BE2C (cell line): ENCODE measurements at regions not wholly inside any gene's neighbourhood (a gene's known extent, or its start where the extent isn't known, plus 50 kb on each side); places are given as distances from the start of the nearest gene placed in this dataset.
A peak's percentile ranks its signal among the peaks of the same experiment; 100 is the strongest.
"Not testable (repeated sequence)": the region's sequence is repeated elsewhere in the genome, so short reads cannot be mapped to it uniquely, and the experiment has no call there.

Source experiments
- DNase-seq: peaks from one replicate; pipeline ENCODE4 v3.0.0-alpha.2; 2020
- H3K27me3 ChIP-seq: fragments of 250-450 bp; sonication (Bioruptor Pico); 2 replicates; pipeline ENCODE4 v1.5.1; 2020; ENCODE audit warnings: mild to moderate bottlenecking
- H3K36me3 ChIP-seq: fragments of 250-450 bp; sonication (Bioruptor Pico); 2 replicates; pipeline ENCODE4 v1.5.1; 2020; ENCODE audit warnings: mild to moderate bottlenecking
- H3K4me1 ChIP-seq: fragments of 250-450 bp; sonication (Bioruptor Pico); 2 replicates; pipeline ENCODE4 v1.5.1; 2020
- H3K4me3 ChIP-seq: 2 replicates; pipeline ENCODE4 v1.5.1; 2011; ENCODE audit warnings: low read depth, low read length
- H3K9me3 ChIP-seq: fragments of 250-450 bp; sonication (Bioruptor Pico); 2 replicates; pipeline ENCODE4 v1.5.1; 2020
- CTCF ChIP-seq: IDR thresholded peaks from 2 replicates; pipeline ENCODE4 v1.5.1; 2012; ENCODE audit warnings: mild to moderate bottlenecking, low read depth, low read length

- TF ChIP-seq CTCF, result peak; percentile 48
- H3K9me3 ChIP-seq, result no peaks in the 10 kb centered on the region
- H3K4me1 ChIP-seq, result no peaks in the 10 kb centered on the region
- H3K27me3 ChIP-seq, result no peaks in the 10 kb centered on the region
- DNase-seq, result no peak
- H3K4me3 ChIP-seq, result no peak overlapping the region
- no peaks in the 10 kb centered on the region for H3K36me3 ChIP-seq
Measured at GRCh38 chr5:28648108-28648507, 1609.7 kb upstream of the CDH9 start.

GRCh38 chr5:28632607-28633006, 1594.2 kb upstream of the CDH9 start:
- no peaks in the 10 kb centered on the region for H3K4me1 ChIP-seq
- TF ChIP-seq CTCF, result no peak
- H3K4me3 ChIP-seq, result no peak overlapping the region
- H3K27me3 ChIP-seq, result no peaks in the 10 kb centered on the region
- DNase-seq, result no peak
- H3K9me3 ChIP-seq, result no peaks in the 10 kb centered on the region
- H3K36me3 ChIP-seq, result no peaks in the 10 kb centered on the region

- Histone ChIP-seq H3K27me3 (no peaks in the 10 kb centered on the region), H3K9me3 (no peaks in the 10 kb centered on the region), H3K4me1 (no peaks in the 10 kb centered on the region), H3K36me3 (no peaks in the 10 kb centered on the region), H3K4me3 (no peak overlapping the region)
- TF ChIP-seq CTCF, result no peak
- DNase-seq, result no peak
Measured at GRCh38 chr5:28603869-28604268, 1565.5 kb upstream of the CDH9 start.

GRCh38 chr5:28602429-28602828, 1564.0 kb upstream of the CDH9 start:
- Histone ChIP-seq H3K36me3 (no peaks in the 10 kb centered on the region), H3K4me3 (no peak overlapping the region), H3K9me3 (no peaks in the 10 kb centered on the region), H3K27me3 (no peaks in the 10 kb centered on the region), H3K4me1 (no peaks in the 10 kb centered on the region)
- DNase-seq, result no peak
- TF ChIP-seq CTCF, result no peak

- H3K9me3 ChIP-seq, H3K36me3 ChIP-seq, H3K27me3 ChIP-seq, DNase-seq, H3K4me1 ChIP-seq, H3K4me3 ChIP-seq: not testable (repeated sequence)
Measured at GRCh38 chr5:28596707-28597106, 1558.3 kb upstream of the CDH9 start.

GRCh38 chr5:28580616-28581015, 1542.2 kb upstream of the CDH9 start:
- Histone ChIP-seq H3K36me3 (no peaks in the 10 kb centered on the region), H3K4me3 (no peak overlapping the region), H3K27me3 (no peaks in the 10 kb centered on the region), H3K9me3 (no peaks in the 10 kb centered on the region), H3K4me1 (no peaks in the 10 kb centered on the region)
- TF ChIP-seq CTCF, result no peak
- no peak for DNase-seq

- Histone ChIP-seq H3K4me3 (no peak overlapping the region), H3K36me3 (no peaks in the 10 kb centered on the region), H3K9me3 (no peaks in the 10 kb centered on the region), H3K27me3 (no peaks in the 10 kb centered on the region), H3K4me1 (no peaks in the 10 kb centered on the region)
- no peak for DNase-seq
- peak; percentile 75 for TF ChIP-seq CTCF
Measured at GRCh38 chr5:28576022-28576421, 1537.6 kb upstream of the CDH9 start.
